SK-N-SH (cell line): ENCODE measurements at regions not wholly inside any gene's neighbourhood (a gene's known extent, or its start where the extent isn't known, plus 50 kb on each side); places are given as distances from the start of the nearest gene placed in this dataset.

Experiments used
- CTCF ChIA-PET: fragments of 300-600, 350-600 bp; formaldehyde crosslinking; extraction: SDS; loops from one replicate; lab custom pipeline; 2021; lab: Yijun Ruan, JAX
- POLR2A ChIA-PET: fragments of 350-600 bp; sonication (Branson Sonifier 250); formaldehyde crosslinking; extraction: SDS; loops from one replicate; lab custom pipeline; 2020; ENCODE audit warnings: antibody characterized with exemption, inconsistent platforms; lab: Yijun Ruan, JAX
- DNase-seq: peaks from one replicate; pipeline ENCODE4 v3.0.0; 2012
- H2AFZ ChIP-seq: fragments of 200-600 bp; sonication (generic); 2 replicates; pipeline ENCODE4 v1.8.1; 2016; ENCODE audit warnings: antibody characterized with exemption, mild to moderate bottlenecking, low read depth
- H3F3A ChIP-seq: fragments of 200-600 bp; sonication (generic); replicated peaks from 2 replicates; pipeline ENCODE3; 2016; ENCODE audit warnings: antibody characterized with exemption, mild to moderate bottlenecking; ENCODE audit not compliant: insufficient read depth
- H3K27ac ChIP-seq, 2 experiments: fragments of 200-500 bp in 1 of 2; fragments of 200-600 bp in 1 of 2; sonication (Bioruptor generic) in 1 of 2; sonication (generic), shearing (Covaris generic) in 1 of 2; 2 replicates each; pipeline versions ENCODE4 v1.5.1 to v1.6.1; 2014 to 2016; ENCODE audit warnings: low read depth in 2 of 2, inconsistent platforms in 1 of 2, low read length in 1 of 2, mild to moderate bottlenecking in 1 of 2, mixed read lengths in 1 of 2
- H3K27me3 ChIP-seq: fragments of 200-600 bp; sonication (generic), shearing (Covaris generic); 2 replicates; pipeline ENCODE4 v1.6.1; 2016; ENCODE audit warnings: mixed run types; ENCODE audit not compliant: insufficient read depth
- H3K36me3 ChIP-seq, 2 experiments: fragments of 200-500 bp in 1 of 2; fragments of 200-600 bp in 1 of 2; sonication (Bioruptor generic) in 1 of 2; sonication (generic) in 1 of 2; replicated peaks in 1 of 2; 2 replicates each; pipeline versions ENCODE3 to v1.5.1; 2014 to 2016; ENCODE audit warnings: low read length in 1 of 2, mild to moderate bottlenecking in 1 of 2; ENCODE audit not compliant: insufficient read depth in 2 of 2, control insufficient read depth in 1 of 2
- H3K4me1 ChIP-seq, 2 experiments: fragments of 200-500 bp in 1 of 2; fragments of 200-600 bp in 1 of 2; sonication (Bioruptor generic) in 1 of 2; sonication (generic), shearing (Covaris generic) in 1 of 2; 2 replicates each; pipeline versions ENCODE4 v1.5.1 to v1.6.1; 2014 to 2016; ENCODE audit warnings: low read depth in 1 of 2, low read length in 1 of 2, mixed run types in 1 of 2; ENCODE audit not compliant: insufficient read depth in 2 of 2, control insufficient read depth in 1 of 2
- H3K4me2 ChIP-seq: fragments of 200-600 bp; sonication (generic), shearing (Covaris generic); 2 replicates; pipeline ENCODE4 v1.6.1; 2017; ENCODE audit warnings: mixed run types
- H3K4me3 ChIP-seq, 2 experiments: fragments of 200-500 bp in 1 of 2; fragments of 200-600 bp in 1 of 2; sonication (Bioruptor generic) in 1 of 2; sonication (generic), shearing (Covaris generic) in 1 of 2; 2 replicates each; pipeline versions ENCODE4 v1.5.1 to v1.8.1; 2014 to 2016; ENCODE audit warnings: low read depth in 2 of 2, inconsistent platforms in 1 of 2, low read length in 1 of 2, mild to moderate bottlenecking in 1 of 2, mixed read lengths in 1 of 2, moderate library complexity in 1 of 2
- H3K79me2 ChIP-seq: fragments of 200-600 bp; sonication (generic); 2 replicates; pipeline ENCODE4 v1.8.1; 2017; ENCODE audit warnings: mild to moderate bottlenecking; ENCODE audit not compliant: insufficient read depth
- H3K9ac ChIP-seq: fragments of 200-600 bp; sonication (generic); 2 replicates; pipeline ENCODE4 v1.6.1; 2017; ENCODE audit warnings: mixed run types
- H3K9me2 ChIP-seq: fragments of 200-600 bp; sonication (generic); 2 replicates; pipeline ENCODE4 v1.6.1; 2017; ENCODE audit warnings: mixed run types
- H3K9me3 ChIP-seq: fragments of 200-600 bp; sonication (generic); 2 replicates; pipeline ENCODE4 v1.6.1; 2017; ENCODE audit warnings: mixed run types, mild to moderate bottlenecking, moderate library complexity
- H4K20me1 ChIP-seq: fragments of 200-600 bp; sonication (generic); 2 replicates; pipeline ENCODE4 v1.6.1; 2017; ENCODE audit warnings: mild to moderate bottlenecking, mixed run types; ENCODE audit not compliant: insufficient read depth
- CTCF ChIP-seq: fragments of 200-600 bp; sonication (generic); IDR thresholded peaks from 2 replicates; pipeline ENCODE4 v1.6.1; 2017; ENCODE audit warnings: antibody characterized with exemption, mild to moderate bottlenecking, moderate library complexity
- ELF1 ChIP-seq: IDR thresholded peaks from 2 replicates; pipeline ENCODE4 v1.4.0; 2012
- EP300 ChIP-seq, 2 experiments: IDR thresholded peaks; 2 replicates each; pipeline versions ENCODE4 v1.4.0 to v1.6.1; 2012; ENCODE audit warnings: borderline replicate concordance in 1 of 2, low read depth in 1 of 2, low read length in 1 of 2
- EZH2phosphoT487 ChIP-seq: fragments of 200-600 bp; sonication (generic); IDR thresholded peaks from 2 replicates; pipeline ENCODE4 v1.6.1; 2017; ENCODE audit warnings: low read depth, mixed run types, mild to moderate bottlenecking, antibody characterized with exemption, moderate library complexity, borderline replicate concordance
- FOSL2 ChIP-seq: IDR thresholded peaks from 2 replicates; pipeline ENCODE4 v1.4.0; 2012; ENCODE audit warnings: low read depth, mild to moderate bottlenecking, moderate library complexity, borderline replicate concordance
- GATA2 ChIP-seq: sonication (generic); formaldehyde crosslinking; IDR thresholded peaks from 2 replicates; pipeline ENCODE4 v1.5.0; 2020; ENCODE audit warnings: mild to moderate bottlenecking, missing genetic modification reagents
- NRF1 ChIP-seq: IDR thresholded peaks from 2 replicates; pipeline ENCODE4 v1.6.1; 2012; ENCODE audit warnings: low read depth, mild to moderate bottlenecking, low read length
- SIN3A ChIP-seq: IDR thresholded peaks from 2 replicates; pipeline ENCODE4 v1.6.1; 2012; ENCODE audit warnings: low read depth, mild to moderate bottlenecking, low read length, moderate library complexity, borderline replicate concordance
- SMC3 ChIP-seq: IDR thresholded peaks from 2 replicates; pipeline ENCODE4 v1.6.1; 2012; ENCODE audit warnings: low read depth, low read length, improper control_type of control experiment
- WGBS: methylation state at CpG from one replicate; pipeline ENCODE4 v1.1.6; 2017; ENCODE audit warnings: low lambda C conversion rate; 5-methylcytosine and 5-hydroxymethylcytosine counted together
- TF ChIP-seq, protein P1 (sequence below): fragments of 150-350 bp; IDR thresholded peaks from 2 replicates; pipeline ENCODE4 v1.6.1; 2017; ENCODE audit warnings: antibody characterized with exemption, low read length, low read depth, borderline replicate concordance
- TF ChIP-seq, protein P2 (sequence below): IDR thresholded peaks from 2 replicates; pipeline ENCODE4 v1.4.0; 2012; ENCODE audit warnings: low read depth

GRCh38 chr18:8998481-8999217 lies 103.8 kb upstream of the NDUFV2 start:
- H3K79me2 ChIP-seq, result no peaks in the 10 kb centered on the region
- no peak overlapping the region for H3K27ac ChIP-seq
- H2AFZ ChIP-seq, result no peak overlapping the region
- no peak overlapping the region for H3K4me3 ChIP-seq
- DNase-seq, result no peak
- H3K9me2 ChIP-seq, result no peaks in the 10 kb centered on the region
- H3K4me1 ChIP-seq, result no peaks in the 10 kb centered on the region
- peaks cover 9% of the 10 kb centered on the region for H3F3A ChIP-seq
- CTCF ChIA-PET, result interaction anchor here (1.0 to 3.9 kb wide), 6 partner anchors 11 to 390 kb away, joined by 3 to 29 read pairs (median 10); partner anchors contain the start of gene RAB12
- TF ChIP-seq ELF1 (no peak), GATA2 (CRISPR knock-in tag) (no peak)
- TF ChIP-seq, protein P1, sequence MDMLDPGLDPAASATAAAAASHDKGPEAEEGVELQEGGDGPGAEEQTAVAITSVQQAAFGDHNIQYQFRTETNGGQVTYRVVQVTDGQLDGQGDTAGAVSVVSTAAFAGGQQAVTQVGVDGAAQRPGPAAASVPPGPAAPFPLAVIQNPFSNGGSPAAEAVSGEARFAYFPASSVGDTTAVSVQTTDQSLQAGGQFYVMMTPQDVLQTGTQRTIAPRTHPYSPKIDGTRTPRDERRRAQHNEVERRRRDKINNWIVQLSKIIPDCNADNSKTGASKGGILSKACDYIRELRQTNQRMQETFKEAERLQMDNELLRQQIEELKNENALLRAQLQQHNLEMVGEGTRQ, result no peak
- POLR2A ChIA-PET, result no interaction called here
- 54% methylated on average over 4 of the region's 4 CpGs for WGBS
- H3K36me3 ChIP-seq, result no peaks in the 10 kb centered on the region
- no peak overlapping the region for H3K9ac ChIP-seq
- no peaks in the 10 kb centered on the region for H3K9me3 ChIP-seq
- H4K20me1 ChIP-seq, result no peaks in the 10 kb centered on the region
- no peak overlapping the region for H3K4me2 ChIP-seq
- no peaks in the 10 kb centered on the region for H3K27me3 ChIP-seq

DNA sequence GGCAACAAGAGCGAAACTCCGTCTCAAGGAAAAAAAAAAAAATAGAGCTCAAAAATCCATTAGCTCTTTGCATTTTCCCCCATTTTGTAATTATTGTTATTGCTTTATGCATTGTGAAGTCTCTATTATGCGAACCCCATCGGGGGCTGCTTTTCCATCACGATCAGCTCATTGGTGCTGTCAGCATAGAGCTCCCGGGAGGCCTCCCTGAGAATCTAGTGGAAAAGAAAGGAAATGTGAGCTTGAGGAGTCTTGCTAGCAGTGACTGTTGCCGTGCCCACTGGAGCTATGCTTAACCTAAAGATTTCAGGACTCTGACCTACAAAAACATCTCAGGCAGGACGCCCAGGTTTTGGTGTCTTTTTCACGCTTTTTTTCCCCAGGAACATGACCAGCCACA lies 102.6 kb upstream of the NDUFV2 start:
- no peak overlapping the region for H3K27ac ChIP-seq
- no peaks in the 10 kb centered on the region for H3K9me2 ChIP-seq
- TF ChIP-seq SIN3A (no peak), SMC3 (no peak), ELF1 (no peak), FOSL2 (no peak), NRF1 (no peak), EZH2phosphoT487 (no peak), CTCF (no peak), EP300 (IDR thresholded peaks at IDR 0.05; ENCODE audit: borderline replicate concordance in 1 of 2, low read depth in 1 of 2, low read length in 1 of 2) (no peak)
- TF ChIP-seq, protein P2, sequence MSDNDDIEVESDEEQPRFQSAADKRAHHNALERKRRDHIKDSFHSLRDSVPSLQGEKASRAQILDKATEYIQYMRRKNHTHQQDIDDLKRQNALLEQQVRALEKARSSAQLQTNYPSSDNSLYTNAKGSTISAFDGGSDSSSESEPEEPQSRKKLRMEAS, result no peak
- TF ChIP-seq, protein P1, result no peak
- H3K79me2 ChIP-seq, result no peaks in the 10 kb centered on the region
- no peaks in the 10 kb centered on the region for H4K20me1 ChIP-seq
- H3K4me2 ChIP-seq, result no peak overlapping the region
- H2AFZ ChIP-seq, result no peak overlapping the region
- no peaks in the 10 kb centered on the region for H3K27me3 ChIP-seq
- no peaks in the 10 kb centered on the region for H3K4me1 ChIP-seq
- H3K9me3 ChIP-seq, result no peaks in the 10 kb centered on the region
- POLR2A ChIA-PET, result no interaction called here
- CTCF ChIA-PET, result interaction anchor here (0.7 to 3.9 kb wide), 6 partner anchors 10 to 346 kb away, joined by 3 to 29 read pairs (median 6); no protein-coding TSS in a partner anchor
- H3K4me3 ChIP-seq, result no peak overlapping the region
- DNase-seq, result no peak
- H3K9ac ChIP-seq, result no peak overlapping the region
- WGBS, result 95% methylated on average over 9 of the region's 9 CpGs
- H3K36me3 ChIP-seq, result no peaks in the 10 kb centered on the region
- peaks cover 9% of the 10 kb centered on the region for H3F3A ChIP-seq
